Neuronal stem cell (in vitro differentiated cells): ENCODE measurements at regions not wholly inside any gene's neighbourhood (a gene's known extent, or its start where the extent isn't known, plus 50 kb on each side); places are given as distances from the start of the nearest gene placed in this dataset.

ENCODE experiments used
- DNase-seq: peaks from one replicate; pipeline ENCODE4 v3.0.0-alpha.2; 2013; ENCODE audit warnings: low spot score
- H2AFZ ChIP-seq: one replicate; pipeline ENCODE4 v1.6.1; 2013; ENCODE audit warnings: mild to moderate bottlenecking, low read length, inconsistent platforms
- H2AK5ac ChIP-seq: 2 replicates; pipeline ENCODE4 v1.6.1; 2013; ENCODE audit warnings: low read depth, mild to moderate bottlenecking, inconsistent platforms, low read length, moderate library complexity, mixed read lengths
- H2BK120ac ChIP-seq: 2 replicates; pipeline ENCODE4 v1.6.1; 2013; ENCODE audit warnings: low read depth, mild to moderate bottlenecking, inconsistent platforms, low read length, moderate library complexity, mixed read lengths
- H2BK12ac ChIP-seq: one replicate; pipeline ENCODE4 v1.6.1; 2013; ENCODE audit warnings: low read length, inconsistent platforms
- H2BK15ac ChIP-seq: 2 replicates; pipeline ENCODE4 v1.6.1; 2013; ENCODE audit warnings: mild to moderate bottlenecking, low read length, inconsistent platforms, mixed read lengths
- H2BK5ac ChIP-seq: one replicate; pipeline ENCODE4 v1.6.1; 2013; ENCODE audit warnings: inconsistent platforms, mild to moderate bottlenecking, low read length, moderate library complexity
- H3K14ac ChIP-seq: one replicate; pipeline ENCODE4 v1.6.1; 2013; ENCODE audit warnings: low read length, inconsistent platforms
- H3K18ac ChIP-seq: 2 replicates; pipeline ENCODE4 v1.6.1; 2013; ENCODE audit warnings: low read length, inconsistent platforms
- H3K23ac ChIP-seq: 2 replicates; pipeline ENCODE4 v1.6.1; 2013; ENCODE audit warnings: low read depth, mild to moderate bottlenecking, mixed read lengths, low read length, inconsistent platforms; ENCODE audit not compliant: poor library complexity
- H3K27ac ChIP-seq: replicated peaks from 3 replicates; pipeline ENCODE4 v1.5.1; 2013; ENCODE audit warnings: low read length, inconsistent platforms
- H3K27me3 ChIP-seq, 3 experiments: 2 replicates each; pipeline ENCODE4 v1.6.1; 2013; ENCODE audit warnings: low read length in 3 of 3, mild to moderate bottlenecking in 2 of 3, inconsistent platforms in 1 of 3, low read depth in 1 of 3, mixed read lengths in 1 of 3, moderate library complexity in 1 of 3; ENCODE audit not compliant: control insufficient read depth in 3 of 3, insufficient read depth in 3 of 3
- H3K36me3 ChIP-seq, 2 donors: replicated peaks in 1 of 2; 2 replicates each; pipeline ENCODE4 v1.6.1; 2013; ENCODE audit warnings: low read length in 2 of 2; ENCODE audit not compliant: control insufficient read depth in 2 of 2, insufficient read depth in 2 of 2
- H3K4ac ChIP-seq: 2 replicates; pipeline ENCODE4 v1.6.1; 2013; ENCODE audit warnings: inconsistent platforms, mild to moderate bottlenecking, low read length, moderate library complexity
- H3K4me1 ChIP-seq, 2 donors: 1 replicate in 1 of 2; 2 replicates in 1 of 2; pipeline ENCODE4 v1.6.1; 2013; ENCODE audit warnings: low read length in 2 of 2, low read depth in 1 of 2; ENCODE audit not compliant: control insufficient read depth in 2 of 2, insufficient read depth in 1 of 2
- H3K4me2 ChIP-seq: one replicate; pipeline ENCODE4 v1.6.1; 2013; ENCODE audit warnings: mild to moderate bottlenecking, low read length, inconsistent platforms; ENCODE audit not compliant: insufficient read depth, poor library complexity, severe bottlenecking
- H3K4me3 ChIP-seq, 2 donors: 2 replicates each; pipeline ENCODE4 v1.5.1; 2013; ENCODE audit warnings: low read length in 2 of 2, mild to moderate bottlenecking in 2 of 2, inconsistent platforms in 1 of 2, moderate library complexity in 1 of 2
- H3K79me1 ChIP-seq: one replicate; pipeline ENCODE4 v1.6.1; 2013; ENCODE audit warnings: low read depth, mild to moderate bottlenecking, inconsistent platforms, low read length, moderate library complexity
- H3K9ac ChIP-seq: one replicate; pipeline ENCODE4 v1.6.1; 2013; ENCODE audit warnings: mild to moderate bottlenecking, low read depth, low read length, inconsistent platforms; ENCODE audit not compliant: poor library complexity
- H3K9me3 ChIP-seq, 2 donors: replicated peaks in 1 of 2; 2 replicates each; pipeline versions ENCODE3 to v1.6.1; 2013; ENCODE audit warnings: low read length in 2 of 2, mild to moderate bottlenecking in 2 of 2, inconsistent platforms in 1 of 2, low read depth in 1 of 2, mixed read lengths in 1 of 2, moderate library complexity in 1 of 2; ENCODE audit not compliant: control insufficient read depth in 2 of 2, insufficient read depth in 1 of 2
- H4K8ac ChIP-seq: one replicate; pipeline ENCODE4 v1.6.1; 2013; ENCODE audit warnings: low read depth, mild to moderate bottlenecking, inconsistent platforms, low read length, moderate library complexity
- H4K91ac ChIP-seq: one replicate; pipeline ENCODE4 v1.6.1; 2013; ENCODE audit warnings: low read length, low read depth, mild to moderate bottlenecking, inconsistent platforms; ENCODE audit not compliant: poor library complexity
- WGBS, 2 donors: extraction: QIAGEN DNeasy Blood & Tissue Kit; methylation state at CpG; one replicate each; pipeline ENCODE4 v1.1.7; 2013; ENCODE audit warnings: missing lambda C conversion rate in 2 of 2, mixed read lengths in 1 of 2; ENCODE audit not compliant: insufficient read length in 2 of 2, insufficient replicate concordance in 1 of 2; ENCODE audit errors: extremely low coverage in 2 of 2; 5-methylcytosine and 5-hydroxymethylcytosine counted together

- Histone ChIP-seq H3K36me3 (no peaks in the 10 kb centered on the region), H4K91ac (no peak overlapping the region), H3K4me3 (no peak overlapping the region), H2BK12ac (no peak overlapping the region), H3K4ac (no peak overlapping the region), H3K27me3 (peaks cover 0 to 2% (median 0%) of the 10 kb centered on the region in 3 experiments), H3K9ac (no peak overlapping the region), H3K79me1 (no peaks in the 10 kb centered on the region), H3K4me1 (peaks cover 3 to 5% of the 10 kb centered on the region in 2 donors), H2BK5ac (no peak overlapping the region), H3K4me2 (no peak overlapping the region), H4K8ac (no peak overlapping the region), H3K14ac (no peak overlapping the region), H3K23ac (no peak overlapping the region), H3K9me3 (no peaks in the 10 kb centered on the region), H2BK120ac (no peak overlapping the region), H2AFZ (no peak overlapping the region), H3K27ac (no peak overlapping the region), H3K18ac (no peak overlapping the region), H2AK5ac (no peak overlapping the region), H2BK15ac (no peak overlapping the region)
- no peak for DNase-seq
- no CpG with 5 or more reads among the region's 9 CpGs for WGBS, 2 donors
These were observed 287.3 kb upstream of the FOXQ1 start for GRCh38 chr6:1024587-1024986.

GRCh38 chr6:1024161-1024560 is 287.7 kb upstream of the FOXQ1 start:
- no peak overlapping the region for H2BK120ac ChIP-seq
- DNase-seq = no peak
- WGBS, 2 donors = no CpG with 5 or more reads among the region's 6 CpGs
- no peak overlapping the region for H2BK15ac ChIP-seq
- H2AK5ac ChIP-seq = no peak overlapping the region
- H3K4me1 ChIP-seq = peaks cover 3 to 5% of the 10 kb centered on the region in 2 donors
- peak overlapping the region; percentile 4 for H3K9ac ChIP-seq
- no peaks in the 10 kb centered on the region for H3K79me1 ChIP-seq
- no peak overlapping the region for H3K4me2 ChIP-seq
- H3K18ac ChIP-seq = no peak overlapping the region
- H3K4ac ChIP-seq = no peak overlapping the region
- no peak overlapping the region for H3K27ac ChIP-seq
- H2BK5ac ChIP-seq = no peak overlapping the region
- no peak overlapping the region for H4K91ac ChIP-seq
- no peak overlapping the region for H3K14ac ChIP-seq
- no peak overlapping the region for H2BK12ac ChIP-seq
- no peak overlapping the region for H4K8ac ChIP-seq
- peaks cover 0 to 2% (median 0%) of the 10 kb centered on the region in 3 experiments for H3K27me3 ChIP-seq
- no peak overlapping the region for H3K4me3 ChIP-seq
- H3K23ac ChIP-seq = no peak overlapping the region
- H3K9me3 ChIP-seq = no peaks in the 10 kb centered on the region
- H3K36me3 ChIP-seq = no peaks in the 10 kb centered on the region
- H2AFZ ChIP-seq = no peak overlapping the region

GRCh38 chr6:1023229-1023628 is 288.7 kb upstream of the FOXQ1 start:
- Histone ChIP-seq H4K91ac (no peak overlapping the region), H3K9ac (no peak overlapping the region), H3K79me1 (no peaks in the 10 kb centered on the region), H3K4me1 (peaks cover 2 to 3% of the 10 kb centered on the region in 2 donors), H2AFZ (no peak overlapping the region), H3K9me3 (no peaks in the 10 kb centered on the region), H4K8ac (no peak overlapping the region), H3K27me3 (peaks cover 0 to 2% (median 0%) of the 10 kb centered on the region in 3 experiments), H3K4me2 (no peak overlapping the region), H2AK5ac (no peak overlapping the region), H3K23ac (no peak overlapping the region), H3K18ac (no peak overlapping the region), H2BK5ac (no peak overlapping the region), H3K4ac (no peak overlapping the region), H2BK12ac (no peak overlapping the region), H3K14ac (no peak overlapping the region), H2BK15ac (no peak overlapping the region), H3K36me3 (no peaks in the 10 kb centered on the region), H3K4me3 (no peak overlapping the region), H3K27ac (no peak overlapping the region), H2BK120ac (no peak overlapping the region)
- DNase-seq = no peak
- WGBS, 2 donors = no CpG with 5 or more reads among the region's 4 CpGs

GRCh38 chr6:1022719-1023118 is 289.2 kb upstream of the FOXQ1 start:
- no peak for DNase-seq
- Histone ChIP-seq H3K27ac (no peak overlapping the region), H3K79me1 (no peaks in the 10 kb centered on the region), H3K4ac (no peak overlapping the region), H3K18ac (no peak overlapping the region), H4K8ac (no peak overlapping the region), H4K91ac (no peak overlapping the region), H3K4me3 (no peak overlapping the region), H2BK15ac (no peak overlapping the region), H3K27me3 (peaks cover 0 to 2% (median 0%) of the 10 kb centered on the region in 3 experiments), H3K36me3 (no peaks in the 10 kb centered on the region), H3K14ac (no peak overlapping the region), H3K23ac (no peak overlapping the region), H3K9me3 (no peaks in the 10 kb centered on the region), H3K4me2 (no peak overlapping the region), H3K9ac (no peak overlapping the region), H2BK5ac (no peak overlapping the region), H2AFZ (no peak overlapping the region), H3K4me1 (peaks cover 2 to 3% of the 10 kb centered on the region in 2 donors), H2BK120ac (no peak overlapping the region), H2AK5ac (no peak overlapping the region), H2BK12ac (no peak overlapping the region)
- WGBS, 2 donors = no CpG with 5 or more reads among the region's 2 CpGs
